T-helper 1 cell (primary cell): ENCODE measurements at regions not wholly inside any gene's neighbourhood (a gene's known extent, or its start where the extent isn't known, plus 50 kb on each side); places are given as distances from the start of the nearest gene placed in this dataset.
"Not testable (repeated sequence)": the region's sequence is repeated elsewhere in the genome, so short reads cannot be mapped to it uniquely, and the experiment has no call there.

ENCODE experiments used
- DNase-seq, 5 donors: peaks; one replicate each; pipeline ENCODE4 v3.0.0-alpha.2; 2012 to 2020

DNA sequence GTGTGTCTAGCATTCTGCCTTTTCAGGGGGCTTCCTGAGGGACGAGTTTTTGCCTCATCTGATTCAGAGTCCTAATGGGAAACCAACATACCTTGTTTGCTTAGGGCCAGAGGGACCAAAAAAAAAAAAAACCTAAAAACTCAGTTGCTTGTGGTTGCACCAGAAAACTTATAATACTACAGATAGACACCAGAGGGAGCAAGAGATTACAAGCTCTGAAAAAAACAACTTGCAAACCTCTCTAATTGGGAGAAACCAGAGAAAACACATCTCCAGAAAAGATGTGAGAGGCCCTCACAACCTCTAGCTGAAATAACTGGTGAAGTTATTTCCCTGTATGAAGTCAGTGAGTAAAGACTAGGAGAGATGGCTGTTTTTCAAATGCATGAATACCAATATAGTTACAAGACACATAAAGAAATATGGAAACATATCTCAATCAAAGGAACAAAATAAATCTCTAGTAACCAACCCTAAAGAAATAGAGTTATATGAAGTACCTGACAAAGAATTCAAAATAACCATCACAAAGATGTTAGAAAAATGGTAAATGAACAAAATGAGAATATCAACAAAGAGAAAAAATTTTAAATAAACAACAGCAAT, 233.7 kb upstream of the NFIA start:
- DNase-seq: peak in 1 of 5 donors; percentile 20

GRCh38 chr1:60847855-60848582, 234.3 kb upstream of the NFIA start:
- no peak for DNase-seq

DNA sequence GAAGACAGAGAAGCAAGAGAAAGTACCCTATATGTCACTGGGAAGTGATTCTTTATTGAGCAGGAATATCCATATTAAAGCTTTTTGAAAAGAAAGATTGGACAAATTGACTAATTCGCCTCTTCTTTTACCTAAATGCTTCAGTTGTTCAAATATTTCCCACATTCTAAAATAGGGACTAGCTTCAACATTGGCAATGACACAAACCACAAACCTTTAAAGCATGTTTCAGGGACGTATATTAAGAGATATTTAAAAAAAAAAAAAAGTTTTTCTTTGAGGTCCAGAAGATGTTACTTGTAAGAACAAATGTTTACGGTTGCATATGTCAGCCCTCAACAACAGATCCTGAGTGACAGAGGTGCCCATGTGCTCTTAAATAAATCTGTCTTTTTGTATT, 235.0 kb upstream of the NFIA start:
- no peak for DNase-seq

DNA sequence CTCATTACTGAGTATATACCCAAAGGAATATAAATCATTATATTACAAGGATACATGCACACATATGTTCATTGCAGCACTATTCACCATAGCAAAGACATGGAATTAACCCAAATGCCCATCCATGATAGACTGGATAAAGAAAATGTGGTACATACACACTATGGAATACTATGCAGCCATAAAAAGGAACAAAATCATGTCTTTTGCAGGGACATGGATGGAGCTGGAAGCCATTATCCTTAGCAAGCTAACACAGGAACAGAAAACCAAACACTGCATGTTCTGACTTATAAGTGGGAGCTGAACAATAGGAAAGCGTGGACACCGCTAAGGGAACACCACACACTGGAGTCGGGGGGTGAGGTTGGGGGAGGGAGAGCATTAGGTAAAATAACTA, 236.7 kb upstream of the NFIA start:
- DNase-seq: not testable (repeated sequence)

DNA sequence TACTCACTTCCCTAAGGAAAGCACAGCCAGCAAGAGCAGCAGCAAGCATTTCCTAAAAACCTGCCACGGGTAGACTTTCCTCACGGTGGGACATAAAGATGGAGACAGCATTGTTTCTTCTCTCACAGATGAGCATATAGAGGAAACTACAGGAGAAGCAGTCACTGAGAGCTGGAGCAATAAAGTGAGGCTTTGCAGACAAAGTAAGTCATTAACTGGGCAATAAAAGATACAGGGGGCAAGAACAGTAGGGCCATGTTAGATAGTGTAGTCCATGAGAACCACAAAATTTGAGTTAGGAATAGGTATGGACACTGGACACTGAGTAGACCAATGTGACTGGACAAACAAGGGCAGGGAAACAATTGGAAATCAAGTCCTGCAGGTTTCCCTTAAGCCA, 240.1 kb upstream of the NFIA start:
- DNase-seq: no peak

GRCh38 chr1:60841116-60842046, 241.0 kb upstream of the NFIA start:
- DNase-seq: no peak

GRCh38 chr1:60840476-60840875, 241.9 kb upstream of the NFIA start:
- DNase-seq: not testable (repeated sequence)

DNA sequence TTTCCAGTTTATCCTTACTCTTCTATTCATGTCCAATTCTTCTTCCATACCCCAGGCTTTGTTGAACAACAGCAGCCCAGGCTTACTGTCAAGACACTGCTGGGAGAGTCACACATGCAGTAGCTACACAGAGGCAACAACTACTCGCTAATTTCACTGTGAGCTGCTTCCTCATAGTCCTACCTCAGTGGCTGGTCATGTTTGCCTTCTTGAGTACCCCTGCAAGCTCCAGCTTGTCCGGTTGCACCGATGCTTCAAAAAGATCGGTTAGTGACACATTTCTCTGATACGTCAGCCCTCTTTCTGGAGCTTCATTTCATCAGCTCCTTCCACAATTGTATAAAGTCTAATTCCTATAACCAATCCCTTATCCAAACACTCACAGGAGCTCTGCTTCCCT, 246.7 kb upstream of the NFIA start:
- DNase-seq: no peak

DNA sequence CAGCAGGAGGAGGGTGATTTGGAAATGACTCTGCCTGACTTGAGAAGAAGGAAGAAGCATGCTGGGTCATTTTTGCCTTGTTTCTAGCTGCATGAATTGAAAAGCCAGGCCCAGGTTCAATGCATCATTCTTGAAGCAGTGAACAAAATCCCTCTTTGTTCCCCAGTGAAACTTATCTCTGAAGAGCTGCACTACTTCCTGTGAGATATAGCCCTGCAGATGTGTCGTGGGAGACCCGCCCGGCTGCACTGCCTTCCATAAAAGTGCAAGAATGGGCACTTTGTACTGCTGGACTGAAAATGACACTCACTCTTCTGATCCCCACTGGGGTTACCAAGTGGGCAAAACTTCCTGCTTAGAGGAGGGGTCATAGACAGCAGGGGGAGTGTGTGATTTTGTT, 249.2 kb upstream of the NFIA start:
- DNase-seq: no peak

DNA sequence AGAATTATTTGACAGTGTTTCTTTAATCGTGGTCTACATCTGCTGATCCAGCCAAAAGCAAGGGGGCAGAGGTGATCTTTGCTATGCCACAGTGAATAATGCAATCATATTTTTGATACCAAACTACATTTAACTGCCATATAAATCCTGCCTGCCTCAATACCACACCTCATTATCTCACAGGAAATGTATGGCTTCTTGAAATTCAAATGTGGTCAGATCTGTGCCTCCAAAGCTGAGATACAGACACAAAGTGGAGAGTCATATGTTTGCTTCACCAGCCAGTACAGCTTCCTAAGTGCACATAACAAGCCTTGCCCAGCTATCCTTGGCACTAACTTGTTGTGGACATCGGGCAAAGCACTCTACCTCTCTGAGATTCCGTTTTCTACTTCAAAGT, 250.0 kb upstream of the NFIA start:
- no peak for DNase-seq

GRCh38 chr1:60831780-60832179, 250.6 kb upstream of the NFIA start:
- DNase-seq: no peak

DNA sequence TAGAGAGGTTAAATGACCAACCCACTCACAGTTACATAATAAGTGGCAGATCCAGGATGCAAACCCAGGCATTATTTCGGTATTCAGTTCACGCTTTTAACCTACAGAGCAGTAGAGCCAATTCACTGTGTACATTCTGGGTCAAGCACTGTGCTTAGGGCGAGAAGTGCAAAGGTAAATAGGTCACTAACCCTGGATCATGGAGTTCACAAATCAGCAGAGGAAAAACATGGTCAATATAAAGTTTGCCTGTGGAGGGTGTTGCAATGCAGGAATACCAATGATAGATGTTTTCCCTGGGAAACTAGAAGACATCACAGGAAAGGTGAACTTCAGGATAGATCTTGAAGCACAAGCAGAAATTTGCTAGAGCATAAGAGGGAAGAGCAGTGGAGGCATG, 253.4 kb upstream of the NFIA start:
- no peak for DNase-seq

- no peak for DNase-seq
Measured at GRCh38 chr1:60826320-60827094, 255.9 kb upstream of the NFIA start.

GRCh38 chr1:60825593-60825992, 256.8 kb upstream of the NFIA start:
- peak in 1 of 5 donors; percentile 5 for DNase-seq

- DNase-seq: no peak
Measured at GRCh38 chr1:60823151-60823550, 259.2 kb upstream of the NFIA start.

DNA sequence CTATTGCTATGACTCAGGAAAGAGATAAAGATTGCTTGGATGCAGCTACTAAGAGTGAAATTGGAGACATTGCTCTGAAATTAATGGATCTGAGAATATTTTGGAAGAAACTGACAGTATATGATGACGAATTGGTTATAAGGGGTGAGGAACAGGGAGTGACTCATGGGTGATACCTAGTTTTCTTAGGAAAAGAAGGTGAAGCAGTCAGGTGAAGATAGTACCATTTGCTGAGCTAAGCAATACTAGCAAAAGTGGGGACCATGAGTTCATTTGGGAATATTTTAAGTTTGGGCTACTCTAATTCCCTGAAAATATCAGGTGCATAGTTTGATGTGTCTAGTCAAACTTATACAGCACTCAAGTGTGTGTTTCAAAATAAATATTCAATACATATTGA, 260.1 kb upstream of the NFIA start:
- no peak for DNase-seq

GRCh38 chr1:60821156-60821555, 261.2 kb upstream of the NFIA start:
- DNase-seq: no peak

DNA sequence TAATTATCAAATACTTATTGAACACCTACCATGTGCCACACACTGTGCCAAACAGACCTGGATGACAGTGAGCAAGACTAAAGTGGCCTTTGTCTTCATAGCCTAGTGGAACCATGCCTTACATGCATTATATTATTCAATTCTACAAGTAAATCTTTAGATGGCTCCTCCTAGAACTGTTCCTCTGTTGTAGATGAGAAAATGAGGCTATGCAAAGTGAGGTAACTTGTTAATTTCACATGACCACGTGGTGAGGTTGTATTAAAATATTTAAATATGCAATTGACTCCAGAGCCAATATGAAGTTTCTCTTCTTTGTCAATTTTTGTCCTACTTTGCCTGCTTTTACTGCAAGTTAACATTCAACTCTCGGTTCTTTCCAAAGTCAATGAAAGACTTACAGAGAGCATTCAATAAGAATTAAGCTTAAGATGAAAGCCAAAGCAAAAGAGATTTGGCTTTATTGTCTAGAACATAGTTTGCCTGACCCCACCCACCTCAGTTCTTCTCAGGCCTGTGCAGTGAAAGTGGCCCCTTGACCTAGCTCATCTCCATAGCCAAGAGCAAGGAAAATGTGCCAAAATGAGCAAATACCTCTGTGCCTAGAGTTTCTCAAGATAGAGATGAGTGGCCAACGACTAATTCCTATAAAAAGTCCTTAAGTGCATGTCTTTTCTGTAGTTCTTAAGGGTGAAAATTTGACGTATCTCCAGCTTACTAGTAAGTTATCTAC, 263.2 kb upstream of the NFIA start:
- no peak for DNase-seq

DNA sequence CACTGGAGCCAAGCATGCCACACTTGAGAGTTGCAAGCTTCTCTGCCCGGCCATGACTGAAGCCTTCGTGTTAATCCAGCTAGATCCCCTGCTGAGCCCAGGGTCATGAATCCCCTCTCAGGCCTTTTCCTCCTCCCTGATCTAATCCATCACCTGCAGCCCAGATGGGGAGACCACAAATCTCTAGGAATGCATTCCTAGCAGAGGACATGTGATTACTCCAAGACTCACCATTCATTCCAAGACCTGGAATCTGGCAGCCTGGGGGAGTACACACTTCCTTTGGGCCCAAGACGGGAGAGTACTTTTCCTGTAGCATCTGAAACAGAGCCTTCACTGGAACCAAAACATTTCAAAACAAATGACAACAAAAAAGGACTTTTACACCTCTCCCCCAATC, 269.3 kb upstream of the NFIA start:
- no peak for DNase-seq

DNA sequence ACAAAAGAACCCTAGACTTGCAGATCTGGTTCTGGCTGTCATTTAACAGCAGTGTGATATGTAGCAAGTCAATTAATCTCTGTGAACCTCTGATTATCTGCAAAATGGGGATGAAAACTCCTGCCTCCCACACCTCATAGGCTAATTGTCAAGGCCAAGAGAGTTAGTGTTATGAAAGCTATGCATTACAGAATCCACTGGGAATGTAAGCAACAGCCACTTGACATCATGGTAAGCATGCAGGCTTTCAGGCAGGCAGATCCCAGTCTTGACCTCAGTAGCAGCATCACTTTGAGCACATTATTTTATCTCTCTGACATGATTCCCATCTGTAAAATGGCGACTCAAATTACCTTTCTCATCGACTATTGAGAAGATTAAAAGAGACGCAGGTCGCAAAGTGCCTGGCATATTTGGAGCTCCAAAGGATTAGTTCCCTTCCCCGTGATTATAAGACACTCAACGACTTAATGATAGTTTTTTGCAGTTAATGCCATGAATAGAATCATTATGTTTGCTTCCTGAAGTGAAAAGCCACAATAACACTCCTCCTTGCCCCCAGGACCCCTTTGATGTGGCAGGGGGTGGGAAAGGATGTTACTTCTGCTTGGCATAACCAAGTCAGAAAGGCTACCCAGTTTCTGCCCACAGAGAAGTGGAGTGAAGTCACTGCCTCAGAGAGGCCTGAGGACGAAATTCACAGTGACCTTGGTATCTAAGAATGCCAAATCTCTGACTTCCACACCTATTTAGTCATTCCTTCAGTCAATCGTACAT, 273.0 kb upstream of the NFIA start:
- no peak for DNase-seq

GRCh38 chr1:60808676-60809075, 273.7 kb upstream of the NFIA start:
- DNase-seq: no peak
